ENCODE measurements at regions not wholly inside any gene's neighbourhood (a gene's known extent, or its start where the extent isn't known, plus 50 kb on each side); places are given as distances from the start of the nearest gene placed in this dataset.

DNA sequence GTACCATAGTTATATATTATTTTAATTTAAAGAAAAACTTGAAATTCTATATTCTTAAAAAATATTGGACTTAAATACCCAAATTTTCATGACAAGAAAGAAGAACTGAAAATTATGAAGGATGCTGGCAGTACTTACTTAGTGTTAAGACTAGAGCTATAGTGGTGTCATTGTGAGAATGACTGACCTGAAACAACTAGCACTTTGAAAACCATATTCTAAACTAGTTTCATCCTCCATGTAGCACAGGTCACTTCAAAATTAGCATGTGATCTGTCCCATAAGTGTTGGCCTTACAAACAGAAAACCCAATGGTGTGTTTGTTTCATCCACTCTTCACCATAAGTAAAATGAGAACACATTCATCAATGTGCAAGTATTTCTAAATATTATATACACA is 208.6 kb downstream of the ZIC4 start:
- no peak for TF ChIP-seq POLR2A (IDR thresholded peaks at IDR 0.05; ENCODE audit: low read depth, low read length)
- TF ChIP-seq, protein P1, sequence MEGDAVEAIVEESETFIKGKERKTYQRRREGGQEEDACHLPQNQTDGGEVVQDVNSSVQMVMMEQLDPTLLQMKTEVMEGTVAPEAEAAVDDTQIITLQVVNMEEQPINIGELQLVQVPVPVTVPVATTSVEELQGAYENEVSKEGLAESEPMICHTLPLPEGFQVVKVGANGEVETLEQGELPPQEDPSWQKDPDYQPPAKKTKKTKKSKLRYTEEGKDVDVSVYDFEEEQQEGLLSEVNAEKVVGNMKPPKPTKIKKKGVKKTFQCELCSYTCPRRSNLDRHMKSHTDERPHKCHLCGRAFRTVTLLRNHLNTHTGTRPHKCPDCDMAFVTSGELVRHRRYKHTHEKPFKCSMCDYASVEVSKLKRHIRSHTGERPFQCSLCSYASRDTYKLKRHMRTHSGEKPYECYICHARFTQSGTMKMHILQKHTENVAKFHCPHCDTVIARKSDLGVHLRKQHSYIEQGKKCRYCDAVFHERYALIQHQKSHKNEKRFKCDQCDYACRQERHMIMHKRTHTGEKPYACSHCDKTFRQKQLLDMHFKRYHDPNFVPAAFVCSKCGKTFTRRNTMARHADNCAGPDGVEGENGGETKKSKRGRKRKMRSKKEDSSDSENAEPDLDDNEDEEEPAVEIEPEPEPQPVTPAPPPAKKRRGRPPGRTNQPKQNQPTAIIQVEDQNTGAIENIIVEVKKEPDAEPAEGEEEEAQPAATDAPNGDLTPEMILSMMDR (IDR thresholded peaks at IDR 0.05 in 2 of 3, conservative IDR thresholded peaks at IDR 0.05 in 1 of 3; ENCODE audit: control insufficient read depth in 2 of 3, extremely low read depth in 1 of 3, insufficient read depth in 1 of 3, low read depth in 3 of 3, low read length in 3 of 3): no peak
- no peak for TF ChIP-seq PAX8 (IDR thresholded peaks at IDR 0.05)
- no peak for TF ChIP-seq TBL1XR1 (IDR thresholded peaks at IDR 0.05; ENCODE audit: low read depth, low read length)
- TF ChIP-seq, protein P2, sequence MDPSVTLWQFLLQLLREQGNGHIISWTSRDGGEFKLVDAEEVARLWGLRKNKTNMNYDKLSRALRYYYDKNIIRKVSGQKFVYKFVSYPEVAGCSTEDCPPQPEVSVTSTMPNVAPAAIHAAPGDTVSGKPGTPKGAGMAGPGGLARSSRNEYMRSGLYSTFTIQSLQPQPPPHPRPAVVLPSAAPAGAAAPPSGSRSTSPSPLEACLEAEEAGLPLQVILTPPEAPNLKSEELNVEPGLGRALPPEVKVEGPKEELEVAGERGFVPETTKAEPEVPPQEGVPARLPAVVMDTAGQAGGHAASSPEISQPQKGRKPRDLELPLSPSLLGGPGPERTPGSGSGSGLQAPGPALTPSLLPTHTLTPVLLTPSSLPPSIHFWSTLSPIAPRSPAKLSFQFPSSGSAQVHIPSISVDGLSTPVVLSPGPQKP (IDR thresholded peaks at IDR 0.05; ENCODE audit: low read depth, low read length): no peak
- TF ChIP-seq LARP7 (IDR thresholded peaks at IDR 0.05): no peak
- TF ChIP-seq EGR1 (IDR thresholded peaks at IDR 0.05; ENCODE audit: borderline replicate concordance in 1 of 2, low read depth in 2 of 2, low read length in 2 of 2): no peak
- no peak for TF ChIP-seq REST (IDR thresholded peaks at IDR 0.05; ENCODE audit: low read depth, low read length)
